ENCODE measurements at regions not wholly inside any gene's neighbourhood (a gene's known extent, or its start where the extent isn't known, plus 50 kb on each side); places are given as distances from the start of the nearest gene placed in this dataset.

DNA sequence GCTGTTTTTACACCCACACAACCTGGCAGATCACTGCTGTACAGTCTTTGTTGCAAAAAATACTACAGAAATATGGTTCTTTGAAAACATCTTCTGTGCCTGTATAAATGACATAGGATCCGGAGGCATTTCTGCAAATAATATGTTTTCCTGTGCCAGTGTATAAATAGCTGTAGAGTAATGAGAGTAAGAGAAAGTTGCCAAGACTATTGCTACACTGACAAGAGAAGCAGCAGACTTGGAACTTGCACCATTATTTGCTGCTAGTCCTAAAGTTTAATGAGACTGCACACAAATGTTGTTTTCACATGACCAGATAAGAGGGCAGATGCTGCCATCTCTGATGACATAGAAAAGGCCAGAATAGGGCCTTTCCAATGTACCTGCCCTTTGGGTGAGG lies 50.0 kb upstream of the DTNBP1 start:
- CTCF ChIA-PET = interaction anchor here (0.7 to 0.9 kb wide), 3 partner anchors 21 to 470 kb away, joined by 3 read pairs; no protein-coding TSS in a partner anchor
- Histone ChIP-seq H3K4me3 (ENCODE audit: low read depth, low read length) (no peak overlapping the region), H3K36me3 (ENCODE audit: control insufficient read depth in 2 of 2, insufficient read depth in 1 of 2, low read length in 2 of 2) (no peaks in the 10 kb centered on the region), H3K27ac (ENCODE audit: extremely low read depth, low read depth, low read length) (no peak overlapping the region), H3K4me1 (ENCODE audit: control insufficient read depth, insufficient read depth, low read length) (no peaks in the 10 kb centered on the region), H3K9me3 (ENCODE audit: control insufficient read depth, insufficient read depth, low read depth, low read length) (no peaks in the 10 kb centered on the region)
- POLR2A ChIA-PET = no interaction called here
- TF ChIP-seq ZNF791 (tag by site-specific recombination; IDR thresholded peaks at IDR 0.05) (no peak), ZNF792 (tag by site-specific recombination; IDR thresholded peaks at IDR 0.05) (no peak), ZNF366 (tag by site-specific recombination; conservative IDR thresholded peaks at IDR 0.05) (no peak), ZSCAN4 (tag by site-specific recombination; IDR thresholded peaks at IDR 0.05) (no peak)
